ENCODE measurements at regions not wholly inside any gene's neighbourhood (a gene's known extent, or its start where the extent isn't known, plus 50 kb on each side); places are given as distances from the start of the nearest gene placed in this dataset.

DNA sequence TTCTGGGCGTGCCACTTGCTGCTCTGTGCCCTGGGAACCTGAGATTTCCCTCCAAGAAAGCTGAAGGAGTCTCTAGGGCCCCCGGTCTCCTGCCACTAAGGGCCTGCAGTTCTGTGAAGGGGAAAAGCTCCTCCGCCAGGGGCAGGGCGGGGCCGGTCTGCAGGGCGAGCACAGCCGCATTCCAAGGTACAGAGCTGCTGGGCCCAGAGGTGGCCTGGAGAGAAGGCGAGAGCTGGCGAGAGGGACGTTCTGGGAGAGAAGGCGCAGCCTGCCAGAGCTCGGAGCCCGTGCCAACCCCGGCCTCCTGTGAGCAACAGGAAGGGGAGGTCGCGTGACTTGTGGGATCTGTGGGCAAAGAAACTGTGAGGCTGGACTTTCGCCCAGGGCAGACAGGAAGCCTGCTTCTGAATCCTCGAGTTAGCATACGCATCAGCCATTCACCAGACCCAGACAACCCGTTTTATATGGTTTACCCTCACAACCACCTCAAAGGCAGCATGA is 500.4 kb downstream of the SHQ1 start:
- Histone ChIP-seq H3K36me3 (ENCODE audit: control insufficient read depth in 4 of 4, insufficient read depth in 4 of 4, low read length in 4 of 4) (no peaks in the 10 kb centered on the region), H3K9ac (ENCODE audit: insufficient read depth in 1 of 2, low read length in 2 of 2) (no peak overlapping the region), H3K4me3 (no peak overlapping the region), H3K9me3 (ENCODE audit: control insufficient read depth in 4 of 4, insufficient read depth in 3 of 4, low read length in 3 of 4) (no peaks in the 10 kb centered on the region), H3K4me1 (ENCODE audit: control insufficient read depth in 5 of 5, insufficient read depth in 5 of 5, low read length in 5 of 5) (peaks cover 0 to 8% (median 0%) of the 10 kb centered on the region in 5 donors), H3K27ac (ENCODE audit: low read depth in 1 of 2, low read length in 1 of 2) (peak overlapping the region in 1 of 2 donors; percentile 79), H3K27me3 (ENCODE audit: control insufficient read depth in 3 of 3, insufficient read depth in 3 of 3, low read length in 2 of 3) (no peaks in the 10 kb centered on the region)
- TF ChIP-seq, protein P1, sequence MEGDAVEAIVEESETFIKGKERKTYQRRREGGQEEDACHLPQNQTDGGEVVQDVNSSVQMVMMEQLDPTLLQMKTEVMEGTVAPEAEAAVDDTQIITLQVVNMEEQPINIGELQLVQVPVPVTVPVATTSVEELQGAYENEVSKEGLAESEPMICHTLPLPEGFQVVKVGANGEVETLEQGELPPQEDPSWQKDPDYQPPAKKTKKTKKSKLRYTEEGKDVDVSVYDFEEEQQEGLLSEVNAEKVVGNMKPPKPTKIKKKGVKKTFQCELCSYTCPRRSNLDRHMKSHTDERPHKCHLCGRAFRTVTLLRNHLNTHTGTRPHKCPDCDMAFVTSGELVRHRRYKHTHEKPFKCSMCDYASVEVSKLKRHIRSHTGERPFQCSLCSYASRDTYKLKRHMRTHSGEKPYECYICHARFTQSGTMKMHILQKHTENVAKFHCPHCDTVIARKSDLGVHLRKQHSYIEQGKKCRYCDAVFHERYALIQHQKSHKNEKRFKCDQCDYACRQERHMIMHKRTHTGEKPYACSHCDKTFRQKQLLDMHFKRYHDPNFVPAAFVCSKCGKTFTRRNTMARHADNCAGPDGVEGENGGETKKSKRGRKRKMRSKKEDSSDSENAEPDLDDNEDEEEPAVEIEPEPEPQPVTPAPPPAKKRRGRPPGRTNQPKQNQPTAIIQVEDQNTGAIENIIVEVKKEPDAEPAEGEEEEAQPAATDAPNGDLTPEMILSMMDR (IDR thresholded peaks at IDR 0.05; ENCODE audit: control extremely low read depth, extremely low read depth) = no peak
- WGBS, 2 donors = 5 to 15% methylated on average over 20 of the region's 20 CpGs
- ATAC-seq (ENCODE audit: insufficient read depth, low FRiP score) (peak; percentile 77), DNase-seq (peak; percentile 44 to 66 (median 62))

DNA sequence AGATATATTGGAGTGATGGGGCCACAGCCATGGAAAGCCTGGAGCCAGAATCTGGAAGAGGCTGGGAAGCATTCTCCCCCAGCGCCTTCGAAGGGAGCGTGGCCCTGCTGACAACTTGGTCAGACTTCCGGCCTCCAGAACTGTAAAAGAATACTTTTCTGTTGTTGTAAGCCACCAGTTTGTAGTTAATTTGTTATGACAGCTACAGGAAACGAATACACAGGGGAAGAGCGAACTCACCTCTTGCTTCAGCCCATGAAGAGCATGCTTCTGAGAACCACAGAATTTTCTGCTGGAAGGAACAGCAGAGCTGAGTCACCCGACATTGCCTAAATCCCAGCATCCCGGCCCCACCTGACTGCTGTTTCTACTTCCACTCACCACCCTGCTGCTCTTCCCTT is 501.7 kb downstream of the SHQ1 start:
- H3K9ac ChIP-seq (ENCODE audit: insufficient read depth in 1 of 2, low read length in 2 of 2) = no peak overlapping the region
- H3K9me3 ChIP-seq (ENCODE audit: control insufficient read depth in 4 of 4, insufficient read depth in 3 of 4, low read length in 3 of 4) = no peaks in the 10 kb centered on the region
- no peaks in the 10 kb centered on the region for H3K27me3 ChIP-seq (ENCODE audit: control insufficient read depth in 3 of 3, insufficient read depth in 3 of 3, low read length in 2 of 3)
- H3K4me3 ChIP-seq = no peak overlapping the region
- 13 to 46% methylated on average over 8 of the region's 8 CpGs for WGBS, 2 donors
- no peak for DNase-seq
- TF ChIP-seq, protein P1 (IDR thresholded peaks at IDR 0.05; ENCODE audit: control extremely low read depth, extremely low read depth) = no peak
- peak; percentile 3 for ATAC-seq (ENCODE audit: insufficient read depth, low FRiP score)
- H3K27ac ChIP-seq (ENCODE audit: low read depth in 1 of 2, low read length in 1 of 2) = peak overlapping the region in 1 of 2 donors; percentile 26
- no peaks in the 10 kb centered on the region for H3K36me3 ChIP-seq (ENCODE audit: control insufficient read depth in 4 of 4, insufficient read depth in 4 of 4, low read length in 4 of 4)
- H3K4me1 ChIP-seq (ENCODE audit: control insufficient read depth in 5 of 5, insufficient read depth in 5 of 5, low read length in 5 of 5) = peaks cover 0 to 8% (median 5%) of the 10 kb centered on the region in 5 donors

DNA sequence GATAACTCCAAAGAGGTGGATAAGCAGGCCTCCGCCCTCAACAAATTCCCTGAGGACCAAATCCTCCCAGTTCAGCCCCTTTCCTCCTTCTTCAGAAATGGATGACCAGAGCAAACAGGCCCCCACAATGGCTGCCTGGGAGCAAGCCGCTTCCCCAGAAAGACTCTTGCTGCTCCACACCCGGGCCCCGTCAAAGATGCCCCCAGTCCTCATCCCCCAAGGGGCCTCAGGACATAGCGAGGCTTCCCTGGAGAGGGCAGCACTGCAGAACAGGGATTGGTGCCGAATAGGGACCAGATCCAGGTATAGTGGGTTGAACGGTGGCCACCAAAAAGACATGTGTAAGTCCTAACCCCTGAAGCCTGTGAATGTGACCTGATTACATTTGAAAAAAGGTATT is 502.3 kb downstream of the SHQ1 start:
- ATAC-seq (ENCODE audit: insufficient read depth, low FRiP score) (no peak), DNase-seq (no peak)
- no peaks in the 10 kb centered on the region for H3K27me3 ChIP-seq (ENCODE audit: control insufficient read depth in 3 of 3, insufficient read depth in 3 of 3, low read length in 2 of 3)
- H3K36me3 ChIP-seq (ENCODE audit: control insufficient read depth in 4 of 4, insufficient read depth in 4 of 4, low read length in 4 of 4) = no peaks in the 10 kb centered on the region
- TF ChIP-seq, protein P1 (IDR thresholded peaks at IDR 0.05; ENCODE audit: control extremely low read depth, extremely low read depth) = no peak
- no peak overlapping the region for H3K9ac ChIP-seq (ENCODE audit: insufficient read depth in 1 of 2, low read length in 2 of 2)
- H3K4me3 ChIP-seq = no peak overlapping the region
- H3K9me3 ChIP-seq (ENCODE audit: control insufficient read depth in 4 of 4, insufficient read depth in 3 of 4, low read length in 3 of 4) = no peaks in the 10 kb centered on the region
- peak overlapping the region in 1 of 2 donors; percentile 18 for H3K27ac ChIP-seq (ENCODE audit: low read depth in 1 of 2, low read length in 1 of 2)
- H3K4me1 ChIP-seq (ENCODE audit: control insufficient read depth in 5 of 5, insufficient read depth in 5 of 5, low read length in 5 of 5) = peaks cover 0 to 8% (median 5%) of the 10 kb centered on the region in 5 donors
- 85 to 87% methylated on average over 7 of the region's 7 CpGs for WGBS, 2 donors
